Eye (tissue), 1 donor: ENCODE measurements at regions not wholly inside any gene's neighbourhood (a gene's known extent, or its start where the extent isn't known, plus 50 kb on each side); places are given as distances from the start of the nearest gene placed in this dataset.
"Not testable (repeated sequence)": the region's sequence is repeated elsewhere in the genome, so short reads cannot be mapped to it uniquely, and the experiment has no call there.

Source experiments
- DNase-seq: peaks from one replicate; pipeline ENCODE4 v3.0.0-alpha.2; 2015

GRCh38 chrX:140447150-140447549 lies 57.7 kb downstream of the SOX3 start:
- no peak for DNase-seq

- DNase-seq = peak; percentile 52
Observed at GRCh38 chrX:140440876-140441275, 64.0 kb downstream of the SOX3 start.

DNA sequence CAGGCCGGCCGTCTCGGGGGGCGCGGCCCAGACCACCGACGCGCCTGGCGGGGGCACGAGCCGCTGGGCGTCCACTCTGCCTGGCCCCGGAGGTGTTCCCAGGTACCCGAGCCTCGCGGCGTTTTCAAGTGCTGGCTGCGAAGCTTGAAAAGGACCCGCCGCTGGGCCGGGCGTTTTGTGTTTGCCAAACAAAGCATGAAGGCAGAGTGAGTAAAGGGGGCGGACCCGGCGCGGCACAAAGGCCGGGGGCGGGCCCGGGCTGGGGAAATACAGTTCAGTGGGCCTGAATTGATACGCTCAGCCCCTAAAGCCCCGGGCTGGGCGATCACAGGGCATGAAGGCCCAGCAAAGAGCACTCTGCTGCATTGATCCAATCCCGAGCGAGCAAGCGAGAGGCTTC lies 65.4 kb downstream of the SOX3 start:
- DNase-seq = peak; percentile 84

GRCh38 chrX:140434347-140434746 lies 70.5 kb downstream of the SOX3 start:
- DNase-seq = no peak

DNA sequence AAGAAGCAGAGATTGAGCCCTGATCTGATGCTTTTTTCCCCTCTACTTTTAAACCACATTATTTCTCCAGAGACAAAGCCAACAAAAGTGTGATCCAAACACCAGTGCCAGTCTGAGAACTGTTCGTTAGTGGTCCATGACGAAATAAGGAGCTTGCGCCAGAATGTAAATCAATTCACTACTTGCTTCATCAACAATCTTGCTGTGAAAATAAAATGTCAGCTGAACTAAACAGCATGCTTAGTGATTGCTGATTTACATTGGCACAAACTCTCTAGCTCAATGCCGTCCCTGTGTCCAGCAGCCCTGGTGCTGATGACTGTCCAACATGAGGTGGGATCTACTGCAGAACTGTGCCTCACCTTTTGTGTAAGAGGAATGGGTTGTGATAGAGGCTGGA lies 71.3 kb downstream of the SOX3 start:
- DNase-seq = no peak

- DNase-seq = no peak
Observed at GRCh38 chrX:140432346-140433175, 72.3 kb downstream of the SOX3 start.

- no peak for DNase-seq
Observed at GRCh38 chrX:140431521-140431920, 73.3 kb downstream of the SOX3 start.

DNA sequence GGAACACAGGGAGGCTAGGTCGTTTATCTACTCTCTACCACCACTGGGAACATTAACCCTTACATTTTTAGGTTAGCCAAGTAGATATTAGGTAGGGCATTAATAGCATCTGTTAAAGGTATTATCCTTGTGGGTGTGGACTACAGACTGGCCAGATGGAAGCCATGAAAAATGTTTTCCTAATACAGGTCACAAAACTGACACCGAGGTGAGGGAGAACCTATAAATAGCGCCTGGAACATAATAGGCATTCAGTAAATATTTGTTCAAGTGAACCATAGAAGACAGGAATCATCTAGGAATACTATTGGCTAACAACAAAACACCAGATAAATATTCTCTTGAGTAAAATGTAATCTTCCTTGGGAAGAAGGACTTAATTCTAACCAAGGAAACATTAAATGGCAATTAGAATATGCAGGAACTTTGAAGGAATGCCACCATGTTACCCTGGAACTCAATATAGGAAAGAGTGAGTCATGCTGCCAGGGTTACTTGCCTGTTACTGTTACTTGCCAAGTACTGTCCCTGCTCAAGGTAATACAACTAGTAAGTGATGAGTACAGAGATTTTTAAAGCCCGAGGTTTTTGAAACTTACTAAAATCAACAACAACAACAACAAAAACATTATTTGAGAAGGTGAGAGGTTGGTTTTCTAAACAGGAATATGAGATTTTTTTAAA lies 79.0 kb downstream of the SOX3 start:
- DNase-seq = no peak

- no peak for DNase-seq
Observed at GRCh38 chrX:140422501-140422900, 82.4 kb downstream of the SOX3 start.

DNA sequence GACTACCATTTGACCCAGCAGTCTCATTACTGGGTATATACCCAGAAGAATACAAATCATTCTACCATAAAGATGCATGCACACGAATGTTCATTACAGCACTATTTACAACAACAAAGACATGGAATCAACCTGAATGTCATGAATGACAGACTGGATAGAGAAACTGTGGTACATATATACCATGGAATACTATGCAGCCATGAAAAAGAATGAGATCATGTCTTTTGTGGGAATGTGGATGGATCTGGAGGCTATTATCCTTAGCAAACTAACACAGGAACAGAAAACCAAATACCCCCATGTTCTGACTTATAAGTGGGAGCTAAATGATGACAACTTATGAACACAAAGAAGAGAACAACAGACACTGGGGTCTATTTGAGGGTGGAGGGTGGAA lies 102.7 kb downstream of the SOX3 start:
- DNase-seq = not testable (repeated sequence)

DNA sequence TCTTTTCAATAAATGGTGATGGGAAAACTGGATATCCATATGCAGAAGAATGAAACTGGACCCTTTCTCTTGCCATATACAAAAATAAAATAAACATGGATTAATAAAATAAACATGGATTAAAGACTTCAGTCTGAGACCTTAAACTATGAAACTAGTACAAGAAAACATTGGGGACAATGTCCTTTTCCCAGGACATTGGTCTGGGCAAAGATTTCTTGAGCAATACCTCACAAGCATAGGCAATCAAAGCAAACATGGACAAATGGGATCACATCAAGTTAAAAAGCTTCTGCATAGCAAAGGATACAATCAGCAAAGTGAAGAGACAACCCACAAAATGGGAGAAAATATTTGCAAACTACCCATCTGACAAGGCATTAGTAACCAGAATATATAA lies 108.5 kb downstream of the SOX3 start:
- DNase-seq = not testable (repeated sequence)

- DNase-seq = no peak
Observed at GRCh38 chrX:140393507-140393906, 111.4 kb downstream of the SOX3 start.

DNA sequence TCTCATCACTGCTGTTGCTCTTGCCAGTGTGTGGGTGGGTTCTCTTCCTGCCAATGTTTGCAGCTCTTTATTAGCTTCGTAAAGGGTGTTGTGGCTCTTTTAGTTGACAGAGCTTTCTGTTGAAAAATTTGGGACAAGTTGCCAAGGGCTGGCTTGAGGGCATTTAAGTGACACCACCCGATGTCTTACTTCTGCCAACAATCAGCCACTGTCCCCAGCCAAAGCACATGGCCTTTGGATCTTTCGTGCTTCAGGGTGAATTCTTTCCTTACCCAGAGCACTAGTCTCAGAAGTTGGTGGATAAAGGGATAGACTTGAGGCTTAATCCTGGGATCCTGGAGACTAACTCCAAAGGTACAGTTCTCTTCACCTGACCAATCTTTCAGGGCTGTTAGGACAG lies 113.6 kb downstream of the SOX3 start:
- DNase-seq = no peak

DNA sequence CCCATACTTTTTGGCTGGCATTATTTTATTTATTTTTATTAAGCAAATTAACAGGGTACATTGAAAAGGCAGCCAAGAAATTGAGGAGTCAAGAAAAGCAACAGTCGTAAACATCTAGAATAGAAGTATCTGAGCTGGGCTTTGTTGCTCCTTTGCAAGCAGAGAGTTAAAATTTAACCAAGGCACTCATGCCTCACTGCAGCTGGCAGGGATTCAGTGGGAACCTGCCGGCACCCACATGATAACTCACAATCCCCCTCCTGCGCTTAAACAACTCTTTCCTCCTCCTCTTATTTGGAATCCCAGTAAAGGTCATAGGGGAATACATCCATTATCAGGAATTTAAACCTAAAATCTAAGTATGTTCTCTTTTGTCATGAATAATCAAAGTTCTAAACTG lies 115.5 kb downstream of the SOX3 start:
- DNase-seq = no peak

GRCh38 chrX:140362861-140363260 lies 142.0 kb downstream of the SOX3 start:
- DNase-seq = no peak

- DNase-seq = no peak
Observed at GRCh38 chrX:140360924-140361323, 143.9 kb downstream of the SOX3 start.

DNA sequence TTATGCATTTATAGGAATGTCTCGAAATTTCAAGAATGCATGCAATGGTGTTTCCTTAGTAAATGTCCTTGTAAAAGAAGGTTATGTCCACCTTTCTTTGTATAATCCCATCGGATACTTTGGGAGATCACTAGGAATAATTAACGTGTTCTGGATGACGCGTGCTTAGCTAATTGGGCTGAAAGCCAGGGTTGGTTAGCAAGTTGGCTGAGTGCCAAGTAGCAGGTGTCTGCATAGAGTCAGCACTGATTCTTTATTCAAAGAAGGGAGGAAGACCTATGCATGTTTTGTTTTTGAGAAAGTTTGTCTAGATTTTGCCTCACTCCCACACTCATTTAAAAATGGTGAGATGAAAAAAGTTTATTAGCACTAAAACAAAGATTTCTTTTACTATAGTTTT lies 144.6 kb downstream of the SOX3 start:
- peak; percentile 15 for DNase-seq

GRCh38 chrX:140355922-140356321 lies 148.9 kb downstream of the SOX3 start:
- no peak for DNase-seq

DNA sequence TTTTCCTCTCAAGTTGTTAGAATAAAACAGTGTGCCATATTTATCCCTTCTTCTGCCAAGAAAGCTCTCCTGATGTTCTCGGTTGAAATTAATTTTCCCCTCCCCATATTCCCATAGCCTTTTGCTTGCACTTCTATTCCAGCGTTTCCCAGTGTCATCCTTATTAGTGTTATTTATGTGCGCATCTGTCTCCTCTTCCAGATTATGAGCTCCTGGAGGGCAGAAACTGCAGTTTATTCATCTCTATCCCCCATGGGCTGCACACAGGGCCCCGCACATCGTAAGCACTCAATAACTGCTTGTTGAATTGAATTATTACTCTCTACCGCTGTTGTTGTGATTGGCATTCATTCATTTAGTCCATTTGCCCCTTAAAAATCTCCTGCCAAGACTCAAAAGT lies 149.4 kb downstream of the SOX3 start:
- DNase-seq = no peak

DNA sequence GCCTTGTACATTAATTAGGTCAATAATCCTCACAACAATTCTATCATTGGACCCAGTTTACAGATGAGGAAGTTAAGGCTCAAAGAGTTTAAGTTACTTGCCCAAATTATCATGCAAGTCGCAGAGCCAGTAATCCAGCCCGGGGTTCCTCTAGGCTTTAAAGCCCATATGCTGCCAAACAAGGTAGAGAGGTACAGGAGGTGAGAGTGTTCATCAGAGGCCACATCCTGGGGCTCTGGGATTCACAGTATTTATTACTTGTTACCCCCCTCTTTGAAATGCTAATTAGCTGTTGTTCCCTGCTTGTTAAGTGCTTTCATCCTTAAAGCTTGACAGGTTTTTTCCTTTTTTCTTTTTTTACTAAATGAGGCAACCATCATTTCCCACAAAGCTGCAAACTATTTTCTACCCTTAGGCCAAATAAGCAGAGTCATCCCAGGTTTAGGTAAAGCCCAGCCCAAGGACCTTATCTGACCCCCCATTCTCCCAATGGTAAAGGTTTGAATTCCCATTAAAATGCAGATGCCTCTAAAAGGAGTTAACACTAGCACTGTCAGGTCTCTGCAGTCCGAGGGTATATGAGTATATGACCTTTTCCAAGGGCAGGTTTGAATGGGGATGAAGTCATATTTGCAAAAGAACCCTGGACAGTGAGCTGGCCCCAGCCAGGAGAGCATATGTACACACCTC lies 150.3 kb downstream of the SOX3 start:
- DNase-seq = no peak

DNA sequence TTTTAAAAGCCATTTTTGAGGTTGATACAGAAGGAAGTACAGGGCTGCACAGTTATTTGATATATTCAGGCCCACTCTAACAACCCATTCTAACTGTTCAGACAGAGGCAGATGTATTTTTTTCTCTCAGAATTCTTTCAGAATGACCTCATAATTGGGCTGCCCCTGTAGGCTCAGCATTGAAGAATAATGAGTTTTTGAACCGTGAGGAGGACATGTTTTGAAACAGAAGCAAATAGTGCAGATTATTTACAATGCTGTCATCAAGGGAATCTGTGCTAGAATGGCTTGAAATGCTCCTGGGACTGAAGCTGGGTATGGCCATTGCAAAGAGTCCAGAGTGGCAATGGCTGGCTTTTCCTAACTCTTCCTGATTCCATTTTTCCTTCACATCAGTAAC lies 158.1 kb downstream of the SOX3 start:
- peak; percentile 40 for DNase-seq

- peak; percentile 10 for DNase-seq
Observed at GRCh38 chrX:140343226-140343868, 161.5 kb downstream of the SOX3 start.

GRCh38 chrX:140342410-140342809 lies 162.5 kb downstream of the SOX3 start:
- DNase-seq = no peak
